GM12878 (cell line): ENCODE measurements at regions not wholly inside any gene's neighbourhood (a gene's known extent, or its start where the extent isn't known, plus 50 kb on each side); places are given as distances from the start of the nearest gene placed in this dataset.

Source experiments
- ATAC-seq: fragments of 200-7000 bp; cut with Tn5 transposase; 3 replicates; pipeline ENCODE4 v1.9.1; 2020; ENCODE audit warnings: mild to moderate bottlenecking, moderate library complexity
- BruUV-seq: library from RNA; stranded (reverse); fragments of 400-500 nt; replicated peaks from 2 replicates; lab custom pipeline; 2021; lab: Mats Ljungman, UMichigan
- CTCF ChIA-PET: fragments of 300-600 bp; sonication (Branson Sonifier 250); formaldehyde crosslinking; extraction: SDS; loops from one replicate; lab custom pipeline; 2021; ENCODE audit warnings: inconsistent platforms; lab: Yijun Ruan, JAX
- POLR2A ChIA-PET: fragments of 350-600 bp; formaldehyde crosslinking; extraction: SDS; loops from one replicate; lab custom pipeline; 2021; ENCODE audit warnings: inconsistent platforms; lab: Charles Lee
- RAD21 ChIA-PET: fragments of 300-600 bp; sonication (Branson Sonifier 250); formaldehyde crosslinking; loops from one replicate; lab custom pipeline; 2023; ENCODE audit warnings: antibody characterized with exemption; ENCODE audit not compliant: unreplicated experiment; lab: Charles Lee
- SMC1A ChIA-PET: fragments of 300-600 bp; sonication (Branson Sonifier 250); formaldehyde crosslinking; loops from one replicate; lab custom pipeline; 2023; ENCODE audit not compliant: unreplicated experiment, uncharacterized antibody; lab: Charles Lee
- DNase-seq: peaks from one replicate; pipeline ENCODE4 v3.0.0-alpha.2; 2011; ENCODE audit warnings: low read depth, low spot score
- FAIRE-seq: peaks from 3 replicates; lab custom pipeline; 2011; peaks lifted over from hg19 to GRCh38; lab: Jason Lieb, UNC
- H2AFZ ChIP-seq: 2 replicates; pipeline ENCODE4 v1.6.0; 2011; ENCODE audit warnings: low read depth, low read length, control low read depth; ENCODE audit not compliant: control insufficient read depth
- H3K27ac ChIP-seq: 2 replicates; pipeline ENCODE4 v1.5.1; 2011; ENCODE audit warnings: control low read depth; ENCODE audit not compliant: control insufficient read depth, insufficient read depth
- H3K27me3 ChIP-seq, 2 experiments: replicated peaks in 1 of 2; 2 replicates each; pipeline versions ENCODE4 v1.6.0 to v1.6.1; 2011; ENCODE audit warnings: low read length in 1 of 2; ENCODE audit not compliant: control insufficient read depth in 2 of 2, insufficient read depth in 2 of 2
- H3K36me3 ChIP-seq, 2 experiments: 2 replicates each; pipeline ENCODE4 v1.5.1; 2011; ENCODE audit warnings: low read length in 1 of 2; ENCODE audit not compliant: control insufficient read depth in 2 of 2, insufficient read depth in 2 of 2
- H3K4me1 ChIP-seq: 2 replicates; pipeline ENCODE4 v1.6.1; 2011; ENCODE audit warnings: mild to moderate bottlenecking, low read length, moderate library complexity, mixed read lengths; ENCODE audit not compliant: control insufficient read depth, insufficient read depth
- H3K4me2 ChIP-seq: 2 replicates; pipeline ENCODE4 v1.6.0; 2011; ENCODE audit warnings: control low read depth; ENCODE audit not compliant: control insufficient read depth, insufficient read depth
- H3K4me3 ChIP-seq: fragments of 200-600 bp; sonication (generic); 2 replicates; pipeline ENCODE4 v1.5.1; 2016
- H3K79me2 ChIP-seq: 2 replicates; pipeline ENCODE4 v1.6.0; 2011; ENCODE audit warnings: low read length; ENCODE audit not compliant: control insufficient read depth, insufficient read depth
- H3K9ac ChIP-seq: 2 replicates; pipeline ENCODE4 v1.8.0; 2011; ENCODE audit warnings: low read length, control low read depth, mixed read lengths; ENCODE audit not compliant: control insufficient read depth, insufficient read depth
- H3K9me3 ChIP-seq: replicated peaks from 3 replicates; pipeline ENCODE4 v1.5.1; 2011; ENCODE audit warnings: mild to moderate bottlenecking, low read length; ENCODE audit not compliant: control insufficient read depth, insufficient read depth
- H4K20me1 ChIP-seq: 2 replicates; pipeline ENCODE4 v1.6.0; 2011; ENCODE audit not compliant: control insufficient read depth, insufficient read depth
- CHD4 ChIP-seq: fragments of 200-600 bp; sonication (generic); IDR thresholded peaks from 2 replicates; pipeline ENCODE4 v1.6.1; 2016; ENCODE audit warnings: mild to moderate bottlenecking
- IRF3 ChIP-seq: fragments of 450-650 bp; IDR thresholded peaks from 2 replicates; pipeline ENCODE4 v1.6.1; 2014; ENCODE audit warnings: mild to moderate bottlenecking
- NRF1 ChIP-seq: conservative IDR thresholded peaks from 2 replicates; pipeline ENCODE4 v1.6.1; 2011; ENCODE audit warnings: mild to moderate bottlenecking, low read depth, low read length, improper control_type of control experiment
- WGBS: methylation state at CpG from one replicate; pipeline ENCODE4 v1.1.6; 2016; ENCODE audit warnings: low lambda C conversion rate; ENCODE audit not compliant: insufficient replicate concordance, insufficient coverage; ENCODE audit errors: missing lambda C conversion rate; 5-methylcytosine and 5-hydroxymethylcytosine counted together
- in situ Hi-C: fragments of 300-500 bp; cut with MboI; formaldehyde crosslinking; loops from 9 replicates; pipeline ENCODE4 v1.14.3; 2018; ENCODE audit warnings: mixed read lengths
- intact Hi-C: fragments of 100-400 bp; cut with micrococcal nuclease; formaldehyde crosslinking; loops from one replicate; pipeline ENCODE4 v1.14.2; 2022; ENCODE audit not compliant: unreplicated experiment
- TF ChIP-seq, protein P1 (sequence below): IDR thresholded peaks from 2 replicates; pipeline ENCODE4 v1.6.1; 2012; ENCODE audit warnings: low read depth, low read length, improper control_type of control experiment

- Histone ChIP-seq H3K4me1 (peaks cover 15% of the 10 kb centered on the region), H3K4me3 (no peak overlapping the region), H4K20me1 (no peaks in the 10 kb centered on the region), H3K36me3 (no peaks in the 10 kb centered on the region), H3K9ac (no peak overlapping the region), H3K9me3 (peaks cover 12% of the 10 kb centered on the region), H2AFZ (no peak overlapping the region), H3K79me2 (no peaks in the 10 kb centered on the region), H3K4me2 (no peak overlapping the region), H3K27me3 (no peaks in the 10 kb centered on the region), H3K27ac (no peak overlapping the region)
- POLR2A ChIA-PET: interaction anchor here (5.0 kb wide), 1 partner anchor 18 kb away, joined by 58 read pairs; no protein-coding TSS in a partner anchor
- WGBS: 97% methylated on average over 2 of the region's 2 CpGs
- in situ Hi-C loops (no loop called here), intact Hi-C loops (no loop called here)
- DNase-seq: no peak
- FAIRE-seq: no peak
- SMC1A ChIA-PET: interaction anchor here (0.6 to 1.3 kb wide), 3 partner anchors 17 to 558 kb away, joined by 3 to 4 read pairs (median 3); no protein-coding TSS in a partner anchor
- ATAC-seq: no peak
- CTCF ChIA-PET: no interaction called here
- TF ChIP-seq, protein P1, sequence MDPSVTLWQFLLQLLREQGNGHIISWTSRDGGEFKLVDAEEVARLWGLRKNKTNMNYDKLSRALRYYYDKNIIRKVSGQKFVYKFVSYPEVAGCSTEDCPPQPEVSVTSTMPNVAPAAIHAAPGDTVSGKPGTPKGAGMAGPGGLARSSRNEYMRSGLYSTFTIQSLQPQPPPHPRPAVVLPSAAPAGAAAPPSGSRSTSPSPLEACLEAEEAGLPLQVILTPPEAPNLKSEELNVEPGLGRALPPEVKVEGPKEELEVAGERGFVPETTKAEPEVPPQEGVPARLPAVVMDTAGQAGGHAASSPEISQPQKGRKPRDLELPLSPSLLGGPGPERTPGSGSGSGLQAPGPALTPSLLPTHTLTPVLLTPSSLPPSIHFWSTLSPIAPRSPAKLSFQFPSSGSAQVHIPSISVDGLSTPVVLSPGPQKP: no peak
- no peak for TF ChIP-seq IRF3
- RAD21 ChIA-PET: interaction anchor here (1.0 kb wide), 1 partner anchor 18 kb away, joined by 3 read pairs; no protein-coding TSS in a partner anchor
- BruUV-seq: no TSS peak
Observed at GRCh38 chr2:8555543-8555942, 126.3 kb upstream of the ID2 start.

DNA sequence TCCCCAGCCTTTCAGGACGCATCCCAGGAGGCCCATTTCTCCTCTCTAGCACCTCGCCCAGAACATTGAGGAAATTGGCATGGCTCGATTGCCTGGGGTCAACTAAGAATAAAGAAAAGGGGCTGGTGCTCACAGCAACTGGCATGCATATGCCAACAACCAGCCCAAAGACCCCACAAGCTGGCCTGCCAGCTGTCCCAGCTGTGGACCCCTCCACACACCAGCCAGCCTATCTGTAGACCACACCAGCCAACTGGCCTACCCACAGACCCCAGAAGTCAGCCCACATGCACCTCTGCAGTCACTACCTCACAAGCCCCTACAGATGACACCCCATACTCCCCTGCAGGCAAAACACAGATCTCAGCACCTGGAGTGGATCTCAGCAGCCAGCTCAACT, 123.8 kb upstream of the ID2 start:
- H3K9me3 ChIP-seq: peaks cover 18% of the 10 kb centered on the region
- FAIRE-seq (no peak), ATAC-seq (no peak), DNase-seq (no peak)
- H3K79me2 ChIP-seq: no peaks in the 10 kb centered on the region
- H3K27me3 ChIP-seq: no peaks in the 10 kb centered on the region
- no TSS peak for BruUV-seq
- no peaks in the 10 kb centered on the region for H3K4me1 ChIP-seq
- in situ Hi-C loops: no loop called here
- 58% methylated on average over 3 of the region's 3 CpGs for WGBS
- H3K27ac ChIP-seq: no peak overlapping the region
- H3K4me3 ChIP-seq: no peak overlapping the region
- POLR2A ChIA-PET: no interaction called here
- TF ChIP-seq CHD4: no peak
- TF ChIP-seq NRF1: no peak
- intact Hi-C loops: no loop called here
- no peaks in the 10 kb centered on the region for H3K36me3 ChIP-seq
- no peak overlapping the region for H2AFZ ChIP-seq
- RAD21 ChIA-PET: no interaction called here
- no peak overlapping the region for H3K9ac ChIP-seq
- no peaks in the 10 kb centered on the region for H4K20me1 ChIP-seq
- SMC1A ChIA-PET: interaction anchor here (1.2 to 1.6 kb wide), 3 partner anchors 13 to 15 kb away, joined by 3 to 4 read pairs (median 4); no protein-coding TSS in a partner anchor
- H3K4me2 ChIP-seq: no peak overlapping the region
- CTCF ChIA-PET: no interaction called here
